GM23338 (cell line): ENCODE measurements at regions not wholly inside any gene's neighbourhood (a gene's known extent, or its start where the extent isn't known, plus 50 kb on each side); places are given as distances from the start of the nearest gene placed in this dataset.
A peak's percentile ranks its signal among the peaks of the same experiment; 100 is the strongest.

Source experiments
- ATAC-seq: fragments of 200-7000 bp; cut with Tn5 transposase; 3 replicates; pipeline ENCODE4 v1.9.1; 2020
- DNase-seq: peaks from one replicate; pipeline ENCODE4 v3.0.0-alpha.2; 2015; ENCODE audit warnings: low spot score
- H2AFZ ChIP-seq: fragments of 200-600 bp; sonication (generic); 2 replicates; pipeline ENCODE4 v1.8.0; 2016; ENCODE audit warnings: antibody characterized with exemption, mild to moderate bottlenecking, moderate library complexity
- H3F3A ChIP-seq: fragments of 200-600 bp; sonication (generic); replicated peaks from 2 replicates; pipeline ENCODE4 v1.8.0; 2017; ENCODE audit warnings: antibody characterized with exemption, mixed run types, low read depth
- H3K27ac ChIP-seq: fragments of 200-600 bp; sonication (generic); 2 replicates; pipeline ENCODE4 v1.6.1; 2016; ENCODE audit warnings: low read depth
- H3K27me3 ChIP-seq: fragments of 200-600 bp; sonication (generic); 2 replicates; pipeline ENCODE4 v1.8.0; 2016; ENCODE audit warnings: mild to moderate bottlenecking, mixed run types, moderate library complexity; ENCODE audit not compliant: insufficient read depth
- H3K36me3 ChIP-seq: fragments of 200-600 bp; sonication (generic); 2 replicates; pipeline ENCODE4 v1.8.0; 2016; ENCODE audit warnings: mild to moderate bottlenecking; ENCODE audit not compliant: insufficient read depth
- H3K4me1 ChIP-seq: fragments of 200-600 bp; sonication (generic); 2 replicates; pipeline ENCODE4 v1.8.0; 2016; ENCODE audit warnings: mild to moderate bottlenecking, moderate library complexity; ENCODE audit not compliant: insufficient read depth
- H3K4me2 ChIP-seq: fragments of 200-600 bp; sonication (generic); 2 replicates; pipeline ENCODE4 v1.7.1; 2017; ENCODE audit warnings: mixed run types
- H3K4me3 ChIP-seq: fragments of 200-600 bp; sonication (generic); 2 replicates; pipeline ENCODE4 v1.6.1; 2016; ENCODE audit warnings: mixed run types
- H3K79me2 ChIP-seq: fragments of 200-600 bp; sonication (generic); replicated peaks from 2 replicates; pipeline ENCODE4 v1.8.0; 2017; ENCODE audit warnings: mild to moderate bottlenecking; ENCODE audit not compliant: insufficient read depth
- H3K9me2 ChIP-seq: fragments of 200-600 bp; sonication (generic); 2 replicates; pipeline ENCODE4 v1.8.0; 2017; ENCODE audit not compliant: insufficient read depth
- H4K20me1 ChIP-seq: fragments of 200-600 bp; sonication (generic); replicated peaks from 2 replicates; pipeline ENCODE4 v1.8.0; 2017; ENCODE audit warnings: mild to moderate bottlenecking; ENCODE audit not compliant: insufficient read depth
- H3K27ac Mint-ChIP-seq: 2 replicates; pipeline ENCODE4 v1.8.0; 2020; ENCODE audit warnings: inconsistent platforms, mild to moderate bottlenecking, moderate library complexity, mixed read lengths
- H3K27me3 Mint-ChIP-seq: 3 replicates; pipeline ENCODE4 v1.8.0; 2022; ENCODE audit warnings: low read depth, mild to moderate bottlenecking, moderate library complexity, mixed read lengths, inconsistent platforms; ENCODE audit not compliant: insufficient read depth, poor library complexity
- H3K36me3 Mint-ChIP-seq: 3 replicates; pipeline ENCODE4 v1.8.0; 2021; ENCODE audit warnings: low read depth, mild to moderate bottlenecking, inconsistent platforms, moderate library complexity, mixed read lengths
- H3K4me1 Mint-ChIP-seq: 3 replicates; pipeline ENCODE4 v1.8.0; 2020; ENCODE audit warnings: mild to moderate bottlenecking, inconsistent platforms, mixed read lengths
- H3K4me3 Mint-ChIP-seq: 3 replicates; pipeline ENCODE4 v1.8.0; 2021; ENCODE audit warnings: moderate library complexity, mild to moderate bottlenecking, inconsistent platforms, mixed read lengths
- H3K9me3 Mint-ChIP-seq: 3 replicates; pipeline ENCODE4 v1.8.0; 2020; ENCODE audit warnings: moderate library complexity, mild to moderate bottlenecking, inconsistent platforms, mixed read lengths
- CREB1 ChIP-seq: fragments of 250-450 bp; sonication (Bioruptor Pico); IDR thresholded peaks from 2 replicates; pipeline ENCODE4 v1.5.0; 2020; ENCODE audit warnings: low read depth, mild to moderate bottlenecking, moderate library complexity
- EZH2 ChIP-seq: fragments of 200-600 bp; sonication (generic); IDR thresholded peaks from one replicate; pipeline ENCODE4 v1.8.0; 2017; ENCODE audit warnings: antibody characterized with exemption, mild to moderate bottlenecking, low read depth; ENCODE audit not compliant: unreplicated experiment
- EZH2phosphoT487 ChIP-seq: fragments of 200-600 bp; sonication (generic); IDR thresholded peaks from one replicate; pipeline ENCODE4 v1.8.1; 2018; ENCODE audit warnings: antibody characterized with exemption; ENCODE audit not compliant: unreplicated experiment
- JUNB ChIP-seq: IDR thresholded peaks from one replicate; pipeline ENCODE4 v1.6.1; 2016; ENCODE audit warnings: antibody characterized with exemption; ENCODE audit not compliant: unreplicated experiment
- NANOG ChIP-seq: IDR thresholded peaks from 2 replicates; pipeline ENCODE4 v1.6.1; 2016; ENCODE audit warnings: antibody characterized with exemption, borderline replicate concordance
- POLR2AphosphoS5 ChIP-seq: IDR thresholded peaks from 2 replicates; pipeline ENCODE4 v1.6.1; 2016; ENCODE audit warnings: antibody characterized with exemption, low read depth
- STAT1 ChIP-seq: IDR thresholded peaks from one replicate; pipeline ENCODE4 v1.6.1; 2016; ENCODE audit warnings: antibody characterized with exemption; ENCODE audit not compliant: unreplicated experiment
- ZNF114 ChIP-seq: fragments of 250-450 bp; sonication (Bioruptor Pico); IDR thresholded peaks from 2 replicates; pipeline ENCODE4 v1.5.0; 2020; ENCODE audit warnings: mild to moderate bottlenecking, moderate library complexity
- ZNF331 ChIP-seq: fragments of 250-450 bp; sonication (Bioruptor Pico); IDR thresholded peaks from 2 replicates; pipeline ENCODE4 v1.5.0; 2020; ENCODE audit warnings: low read depth, mild to moderate bottlenecking, moderate library complexity
- TF ChIP-seq, protein P1 (sequence below), 2 experiments: fragments of 200-600 bp in 1 of 2; sonication (generic) in 1 of 2; conservative IDR thresholded peaks; 2 replicates each; pipeline versions ENCODE4 v1.5.1 to v1.6.1; 2016 to 2017; ENCODE audit warnings: antibody characterized with exemption in 2 of 2, low read depth in 2 of 2, mild to moderate bottlenecking in 2 of 2, moderate library complexity in 1 of 2
- TF ChIP-seq, protein P2 (sequence below): fragments of 250-450 bp; sonication (Bioruptor Pico); IDR thresholded peaks from 2 replicates; pipeline ENCODE4 v1.5.0; 2020; ENCODE audit warnings: mild to moderate bottlenecking, moderate library complexity
- TF ChIP-seq, protein P3 (sequence below): IDR thresholded peaks from one replicate; pipeline ENCODE4 v1.6.1; 2018; ENCODE audit warnings: antibody characterized with exemption; ENCODE audit not compliant: unreplicated experiment
- TF ChIP-seq, protein P4 (sequence below): IDR thresholded peaks from 2 replicates; pipeline ENCODE4 v1.6.1; 2016; ENCODE audit warnings: antibody characterized with exemption

DNA sequence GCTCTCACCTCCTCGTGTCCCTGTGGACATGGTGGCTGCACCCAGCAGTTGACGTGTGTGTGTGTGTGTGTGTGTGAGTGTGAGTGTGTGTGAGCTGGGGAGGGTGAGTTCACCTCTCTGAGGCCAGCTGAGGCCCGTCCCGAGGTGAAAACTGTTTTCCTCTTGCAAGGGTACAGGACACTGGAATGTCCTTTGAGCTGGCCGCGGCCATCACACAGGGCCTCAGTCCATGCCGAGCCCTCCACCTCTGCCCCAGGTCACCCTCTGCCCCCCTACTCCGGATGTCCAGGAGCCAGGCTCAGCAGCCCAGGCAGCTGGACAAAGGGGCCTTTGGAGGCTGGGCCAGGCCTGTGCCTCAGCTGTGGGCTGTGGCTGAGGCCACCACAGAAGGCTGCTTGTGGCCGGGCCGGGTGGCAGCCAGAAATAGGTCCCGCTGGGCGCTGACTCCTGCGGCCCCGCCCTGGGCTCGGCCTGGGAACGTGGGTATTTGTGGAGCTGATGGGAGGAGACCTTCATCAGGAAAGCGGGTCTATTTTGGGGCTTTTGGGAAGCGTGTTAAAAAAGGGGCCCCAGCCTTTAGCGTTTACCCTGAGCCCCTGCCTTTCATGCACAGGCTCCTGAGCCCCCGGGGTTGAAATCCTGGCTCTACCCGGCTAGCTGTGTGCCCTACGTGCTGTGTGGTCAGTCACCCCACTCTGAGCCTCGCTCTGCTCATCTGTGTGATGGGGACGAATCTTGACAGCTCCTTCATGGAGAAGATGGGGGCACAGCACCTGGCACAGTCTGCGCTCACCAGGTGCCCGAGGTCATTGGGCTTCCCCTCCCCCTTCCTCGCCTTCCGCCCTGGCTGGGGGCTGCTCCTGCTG, 75.1 kb upstream of the IER5L start:
- Histone ChIP-seq H3K27me3 (peaks cover 13% of the 10 kb centered on the region), H2AFZ (peak overlapping the region; percentile 69), H3K9me2 (no peaks in the 10 kb centered on the region), H3F3A (no peaks in the 10 kb centered on the region), H3K36me3 (no peaks in the 10 kb centered on the region), H3K4me3 (no peak overlapping the region), H3K79me2 (no peaks in the 10 kb centered on the region), H3K4me1 (peaks cover 6% of the 10 kb centered on the region; the same call in 1 of the 2 replicates), H3K27ac (no peak overlapping the region), H4K20me1 (no peaks in the 10 kb centered on the region), H3K4me2 (no peak overlapping the region)
- no peaks in the 10 kb centered on the region for H3K36me3 Mint-ChIP-seq
- H3K27me3 Mint-ChIP-seq, result peaks cover 4% of the 10 kb centered on the region
- no peaks in the 10 kb centered on the region; the same call in 2 of the 3 replicates for H3K9me3 Mint-ChIP-seq
- no peak overlapping the region for H3K27ac Mint-ChIP-seq
- H3K4me3 Mint-ChIP-seq, result no peak overlapping the region
- no peak for DNase-seq
- H3K4me1 Mint-ChIP-seq, result peaks cover 16% of the 10 kb centered on the region
- TF ChIP-seq POLR2AphosphoS5 (no peak), JUNB (no peak), ZNF331 (CRISPR knock-in tag) (no peak), EZH2 (no peak), CREB1 (no peak), EZH2phosphoT487 (no peak), STAT1 (no peak), ZNF114 (CRISPR knock-in tag) (no peak), NANOG (no peak)
- TF ChIP-seq, protein P1, sequence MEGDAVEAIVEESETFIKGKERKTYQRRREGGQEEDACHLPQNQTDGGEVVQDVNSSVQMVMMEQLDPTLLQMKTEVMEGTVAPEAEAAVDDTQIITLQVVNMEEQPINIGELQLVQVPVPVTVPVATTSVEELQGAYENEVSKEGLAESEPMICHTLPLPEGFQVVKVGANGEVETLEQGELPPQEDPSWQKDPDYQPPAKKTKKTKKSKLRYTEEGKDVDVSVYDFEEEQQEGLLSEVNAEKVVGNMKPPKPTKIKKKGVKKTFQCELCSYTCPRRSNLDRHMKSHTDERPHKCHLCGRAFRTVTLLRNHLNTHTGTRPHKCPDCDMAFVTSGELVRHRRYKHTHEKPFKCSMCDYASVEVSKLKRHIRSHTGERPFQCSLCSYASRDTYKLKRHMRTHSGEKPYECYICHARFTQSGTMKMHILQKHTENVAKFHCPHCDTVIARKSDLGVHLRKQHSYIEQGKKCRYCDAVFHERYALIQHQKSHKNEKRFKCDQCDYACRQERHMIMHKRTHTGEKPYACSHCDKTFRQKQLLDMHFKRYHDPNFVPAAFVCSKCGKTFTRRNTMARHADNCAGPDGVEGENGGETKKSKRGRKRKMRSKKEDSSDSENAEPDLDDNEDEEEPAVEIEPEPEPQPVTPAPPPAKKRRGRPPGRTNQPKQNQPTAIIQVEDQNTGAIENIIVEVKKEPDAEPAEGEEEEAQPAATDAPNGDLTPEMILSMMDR (conservative IDR thresholded peaks at IDR 0.05; ENCODE audit: low read depth in 2 of 2), result no peak
- TF ChIP-seq, protein P2, sequence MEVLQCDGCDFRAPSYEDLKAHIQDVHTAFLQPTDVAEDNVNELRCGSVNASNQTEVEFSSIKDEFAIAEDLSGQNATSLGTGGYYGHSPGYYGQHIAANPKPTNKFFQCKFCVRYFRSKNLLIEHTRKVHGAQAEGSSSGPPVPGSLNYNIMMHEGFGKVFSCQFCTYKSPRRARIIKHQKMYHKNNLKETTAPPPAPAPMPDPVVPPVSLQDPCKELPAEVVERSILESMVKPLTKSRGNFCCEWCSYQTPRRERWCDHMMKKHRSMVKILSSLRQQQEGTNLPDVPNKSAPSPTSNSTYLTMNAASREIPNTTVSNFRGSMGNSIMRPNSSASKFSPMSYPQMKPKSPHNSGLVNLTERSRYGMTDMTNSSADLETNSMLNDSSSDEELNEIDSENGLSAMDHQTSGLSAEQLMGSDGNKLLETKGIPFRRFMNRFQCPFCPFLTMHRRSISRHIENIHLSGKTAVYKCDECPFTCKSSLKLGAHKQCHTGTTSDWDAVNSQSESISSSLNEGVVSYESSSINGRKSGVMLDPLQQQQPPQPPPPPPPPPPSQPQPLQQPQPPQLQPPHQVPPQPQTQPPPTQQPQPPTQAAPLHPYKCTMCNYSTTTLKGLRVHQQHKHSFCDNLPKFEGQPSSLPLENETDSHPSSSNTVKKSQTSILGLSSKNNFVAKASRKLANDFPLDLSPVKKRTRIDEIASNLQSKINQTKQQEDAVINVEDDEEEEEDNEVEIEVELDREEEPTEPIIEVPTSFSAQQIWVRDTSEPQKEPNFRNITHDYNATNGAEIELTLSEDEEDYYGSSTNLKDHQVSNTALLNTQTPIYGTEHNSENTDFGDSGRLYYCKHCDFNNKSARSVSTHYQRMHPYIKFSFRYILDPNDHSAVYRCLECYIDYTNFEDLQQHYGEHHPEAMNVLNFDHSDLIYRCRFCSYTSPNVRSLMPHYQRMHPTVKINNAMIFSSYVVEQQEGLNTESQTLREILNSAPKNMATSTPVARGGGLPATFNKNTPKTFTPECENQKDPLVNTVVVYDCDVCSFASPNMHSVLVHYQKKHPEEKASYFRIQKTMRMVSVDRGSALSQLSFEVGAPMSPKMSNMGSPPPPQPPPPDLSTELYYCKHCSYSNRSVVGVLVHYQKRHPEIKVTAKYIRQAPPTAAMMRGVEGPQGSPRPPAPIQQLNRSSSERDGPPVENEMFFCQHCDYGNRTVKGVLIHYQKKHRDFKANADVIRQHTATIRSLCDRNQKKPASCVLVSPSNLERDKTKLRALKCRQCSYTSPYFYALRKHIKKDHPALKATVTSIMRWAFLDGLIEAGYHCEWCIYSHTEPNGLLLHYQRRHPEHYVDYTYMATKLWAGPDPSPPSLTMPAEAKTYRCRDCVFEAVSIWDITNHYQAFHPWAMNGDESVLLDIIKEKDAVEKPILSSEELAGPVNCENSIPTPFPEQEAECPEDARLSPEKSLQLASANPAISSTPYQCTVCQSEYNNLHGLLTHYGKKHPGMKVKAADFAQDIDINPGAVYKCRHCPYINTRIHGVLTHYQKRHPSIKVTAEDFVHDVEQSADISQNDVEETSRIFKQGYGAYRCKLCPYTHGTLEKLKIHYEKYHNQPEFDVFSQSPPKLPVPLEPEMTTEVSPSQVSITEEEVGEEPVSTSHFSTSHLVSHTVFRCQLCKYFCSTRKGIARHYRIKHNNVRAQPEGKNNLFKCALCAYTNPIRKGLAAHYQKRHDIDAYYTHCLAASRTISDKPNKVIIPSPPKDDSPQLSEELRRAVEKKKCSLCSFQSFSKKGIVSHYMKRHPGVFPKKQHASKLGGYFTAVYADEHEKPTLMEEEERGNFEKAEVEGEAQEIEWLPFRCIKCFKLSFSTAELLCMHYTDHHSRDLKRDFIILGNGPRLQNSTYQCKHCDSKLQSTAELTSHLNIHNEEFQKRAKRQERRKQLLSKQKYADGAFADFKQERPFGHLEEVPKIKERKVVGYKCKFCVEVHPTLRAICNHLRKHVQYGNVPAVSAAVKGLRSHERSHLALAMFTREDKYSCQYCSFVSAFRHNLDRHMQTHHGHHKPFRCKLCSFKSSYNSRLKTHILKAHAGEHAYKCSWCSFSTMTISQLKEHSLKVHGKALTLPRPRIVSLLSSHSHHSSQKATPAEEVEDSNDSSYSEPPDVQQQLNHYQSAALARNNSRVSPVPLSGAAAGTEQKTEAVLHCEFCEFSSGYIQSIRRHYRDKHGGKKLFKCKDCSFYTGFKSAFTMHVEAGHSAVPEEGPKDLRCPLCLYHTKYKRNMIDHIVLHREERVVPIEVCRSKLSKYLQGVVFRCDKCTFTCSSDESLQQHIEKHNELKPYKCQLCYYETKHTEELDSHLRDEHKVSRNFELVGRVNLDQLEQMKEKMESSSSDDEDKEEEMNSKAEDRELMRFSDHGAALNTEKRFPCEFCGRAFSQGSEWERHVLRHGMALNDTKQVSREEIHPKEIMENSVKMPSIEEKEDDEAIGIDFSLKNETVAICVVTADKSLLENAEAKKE (CRISPR knock-in tag), result no peak
- TF ChIP-seq, protein P3, sequence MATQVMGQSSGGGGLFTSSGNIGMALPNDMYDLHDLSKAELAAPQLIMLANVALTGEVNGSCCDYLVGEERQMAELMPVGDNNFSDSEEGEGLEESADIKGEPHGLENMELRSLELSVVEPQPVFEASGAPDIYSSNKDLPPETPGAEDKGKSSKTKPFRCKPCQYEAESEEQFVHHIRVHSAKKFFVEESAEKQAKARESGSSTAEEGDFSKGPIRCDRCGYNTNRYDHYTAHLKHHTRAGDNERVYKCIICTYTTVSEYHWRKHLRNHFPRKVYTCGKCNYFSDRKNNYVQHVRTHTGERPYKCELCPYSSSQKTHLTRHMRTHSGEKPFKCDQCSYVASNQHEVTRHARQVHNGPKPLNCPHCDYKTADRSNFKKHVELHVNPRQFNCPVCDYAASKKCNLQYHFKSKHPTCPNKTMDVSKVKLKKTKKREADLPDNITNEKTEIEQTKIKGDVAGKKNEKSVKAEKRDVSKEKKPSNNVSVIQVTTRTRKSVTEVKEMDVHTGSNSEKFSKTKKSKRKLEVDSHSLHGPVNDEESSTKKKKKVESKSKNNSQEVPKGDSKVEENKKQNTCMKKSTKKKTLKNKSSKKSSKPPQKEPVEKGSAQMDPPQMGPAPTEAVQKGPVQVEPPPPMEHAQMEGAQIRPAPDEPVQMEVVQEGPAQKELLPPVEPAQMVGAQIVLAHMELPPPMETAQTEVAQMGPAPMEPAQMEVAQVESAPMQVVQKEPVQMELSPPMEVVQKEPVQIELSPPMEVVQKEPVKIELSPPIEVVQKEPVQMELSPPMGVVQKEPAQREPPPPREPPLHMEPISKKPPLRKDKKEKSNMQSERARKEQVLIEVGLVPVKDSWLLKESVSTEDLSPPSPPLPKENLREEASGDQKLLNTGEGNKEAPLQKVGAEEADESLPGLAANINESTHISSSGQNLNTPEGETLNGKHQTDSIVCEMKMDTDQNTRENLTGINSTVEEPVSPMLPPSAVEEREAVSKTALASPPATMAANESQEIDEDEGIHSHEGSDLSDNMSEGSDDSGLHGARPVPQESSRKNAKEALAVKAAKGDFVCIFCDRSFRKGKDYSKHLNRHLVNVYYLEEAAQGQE, result no peak
- TF ChIP-seq, protein P4, sequence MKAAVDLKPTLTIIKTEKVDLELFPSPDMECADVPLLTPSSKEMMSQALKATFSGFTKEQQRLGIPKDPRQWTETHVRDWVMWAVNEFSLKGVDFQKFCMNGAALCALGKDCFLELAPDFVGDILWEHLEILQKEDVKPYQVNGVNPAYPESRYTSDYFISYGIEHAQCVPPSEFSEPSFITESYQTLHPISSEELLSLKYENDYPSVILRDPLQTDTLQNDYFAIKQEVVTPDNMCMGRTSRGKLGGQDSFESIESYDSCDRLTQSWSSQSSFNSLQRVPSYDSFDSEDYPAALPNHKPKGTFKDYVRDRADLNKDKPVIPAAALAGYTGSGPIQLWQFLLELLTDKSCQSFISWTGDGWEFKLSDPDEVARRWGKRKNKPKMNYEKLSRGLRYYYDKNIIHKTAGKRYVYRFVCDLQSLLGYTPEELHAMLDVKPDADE, result no peak
- peak; percentile 19 for ATAC-seq
